Bronchial epithelial cell (primary cell): ENCODE measurements at regions not wholly inside any gene's neighbourhood (a gene's known extent, or its start where the extent isn't known, plus 50 kb on each side); places are given as distances from the start of the nearest gene placed in this dataset.

ENCODE experiments used
- DNase-seq: peaks from one replicate; pipeline ENCODE4 v3.0.0-alpha.2; 2010; ENCODE audit warnings: low read depth
- FAIRE-seq: peaks from 2 replicates; lab custom pipeline; 2011; peaks lifted over from hg19 to GRCh38; lab: Jason Lieb, UNC
- H3K27me3 ChIP-seq: 2 replicates; pipeline ENCODE4 v1.5.1; 2011; ENCODE audit warnings: low read length; ENCODE audit not compliant: control insufficient read depth, insufficient read depth
- H3K36me3 ChIP-seq: 2 replicates; pipeline ENCODE4 v1.5.1; 2011; ENCODE audit warnings: low read length; ENCODE audit not compliant: control insufficient read depth, insufficient read depth
- H3K4me3 ChIP-seq: 2 replicates; pipeline ENCODE4 v1.5.1; 2011; ENCODE audit warnings: mild to moderate bottlenecking, low read depth, low read length, control low read depth
- CTCF ChIP-seq: IDR thresholded peaks from 2 replicates; pipeline ENCODE4 v1.5.1; 2011; ENCODE audit warnings: mild to moderate bottlenecking, moderate library complexity, low read length, control low read depth, inconsistent platforms; ENCODE audit not compliant: insufficient read depth, severe bottlenecking

GRCh38 chr2:128452536-128453530 lies 134.2 kb upstream of the HS6ST1 start:
- Histone ChIP-seq H3K36me3 (no peaks in the 10 kb centered on the region), H3K4me3 (no peak overlapping the region), H3K27me3 (no peaks in the 10 kb centered on the region)
- no peak for TF ChIP-seq CTCF
- DNase-seq (no peak), FAIRE-seq (no peak)

DNA sequence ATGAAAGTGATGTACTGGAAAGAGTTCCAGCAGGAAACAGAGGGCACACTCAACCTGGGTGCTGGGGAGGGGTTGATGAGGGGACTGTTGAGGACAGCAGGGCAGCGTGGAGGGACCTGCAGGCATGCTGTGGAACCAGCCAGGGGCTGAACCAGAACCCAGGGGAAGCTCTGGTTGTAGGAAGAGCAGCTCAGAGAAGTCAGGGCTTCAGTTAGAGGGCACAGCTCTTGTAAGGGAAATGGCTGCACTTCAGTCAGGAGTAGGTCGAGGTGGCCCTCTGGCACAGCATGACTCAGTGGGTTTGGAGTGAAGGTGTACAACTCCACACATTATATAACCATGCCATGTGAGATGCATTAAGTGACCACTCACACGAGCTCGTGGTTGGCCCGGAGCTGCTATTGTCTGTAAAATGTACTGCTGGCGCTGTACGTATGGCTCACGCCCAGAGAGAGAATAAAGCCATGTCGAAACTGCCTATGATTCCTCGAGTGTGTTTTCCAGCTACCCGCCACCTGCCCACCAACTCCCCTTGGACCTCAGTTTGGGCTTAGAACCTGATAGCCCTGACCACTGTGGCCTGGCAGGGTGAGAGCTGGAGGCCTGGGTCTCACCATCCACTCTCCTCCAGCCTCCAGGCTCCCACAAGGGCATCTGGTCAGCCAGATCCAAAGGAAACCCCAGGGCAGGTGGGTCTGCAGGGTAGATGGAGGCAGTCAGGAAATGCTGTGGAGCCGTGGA lies 136.5 kb upstream of the HS6ST1 start:
- Histone ChIP-seq H3K4me3 (no peak overlapping the region), H3K36me3 (no peaks in the 10 kb centered on the region), H3K27me3 (no peaks in the 10 kb centered on the region)
- TF ChIP-seq CTCF = no peak
- no peak for FAIRE-seq
- DNase-seq = no peak

- no peak for DNase-seq
- H3K36me3 ChIP-seq = no peaks in the 10 kb centered on the region
- no peaks in the 10 kb centered on the region for H3K27me3 ChIP-seq
- H3K4me3 ChIP-seq = no peak overlapping the region
- no peak for FAIRE-seq
- TF ChIP-seq CTCF = no peak
Observed at GRCh38 chr2:128455721-128456050, 137.0 kb upstream of the HS6ST1 start.

- Histone ChIP-seq H3K27me3 (no peaks in the 10 kb centered on the region), H3K4me3 (no peak overlapping the region), H3K36me3 (no peaks in the 10 kb centered on the region)
- DNase-seq = no peak
- no peak for TF ChIP-seq CTCF
- no peak for FAIRE-seq
Observed at GRCh38 chr2:128456281-128456680, 137.6 kb upstream of the HS6ST1 start.

DNA sequence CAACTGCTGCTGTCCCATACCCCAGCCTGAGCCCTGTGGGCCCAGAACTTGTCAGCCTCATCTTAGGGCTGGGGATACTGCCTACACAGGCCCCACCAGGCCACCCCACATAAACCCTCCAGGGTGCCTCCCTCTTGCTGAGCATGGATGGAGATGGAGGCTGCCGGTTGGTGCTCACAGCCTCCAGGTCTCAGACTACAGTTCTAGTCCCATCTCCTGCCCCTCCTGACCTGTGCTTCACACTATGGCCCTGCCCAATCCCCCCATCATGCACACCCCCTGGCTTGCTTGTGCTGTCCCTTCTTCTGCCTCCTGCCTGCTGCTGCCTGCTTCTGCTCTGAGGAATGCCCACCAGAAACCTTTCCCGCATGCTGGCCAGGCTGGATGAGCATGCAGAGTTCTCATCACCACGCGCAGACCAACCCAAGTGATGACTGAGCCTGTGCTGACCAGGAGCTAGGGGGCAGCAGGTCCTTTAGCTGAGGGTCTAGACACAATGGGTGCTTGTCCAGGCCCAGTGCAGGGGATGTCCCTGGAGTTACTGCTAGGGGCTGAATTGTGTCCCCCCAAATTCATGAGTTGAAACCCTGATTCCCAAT lies 138.4 kb upstream of the HS6ST1 start:
- Histone ChIP-seq H3K4me3 (no peak overlapping the region), H3K27me3 (no peaks in the 10 kb centered on the region), H3K36me3 (no peaks in the 10 kb centered on the region)
- DNase-seq = no peak
- no peak for FAIRE-seq
- TF ChIP-seq CTCF = no peak
